K562 (cell line): ENCODE measurements at regions not wholly inside any gene's neighbourhood (a gene's known extent, or its start where the extent isn't known, plus 50 kb on each side); places are given as distances from the start of the nearest gene placed in this dataset.

Experiments
- ARID2 ChIP-seq: fragments of 450-650 bp; IDR thresholded peaks from 2 replicates; pipeline ENCODE4 v1.6.1; 2017; ENCODE audit warnings: antibody characterized with exemption, mild to moderate bottlenecking
- CC2D1A ChIP-seq: fragments of 450-650 bp; IDR thresholded peaks from 2 replicates; pipeline ENCODE4 v1.6.1; 2017; ENCODE audit warnings: mild to moderate bottlenecking
- CREBBP ChIP-seq: IDR thresholded peaks from one replicate; pipeline ENCODE4 v1.6.1; 2012; ENCODE audit warnings: low read depth, mild to moderate bottlenecking, control low read depth, inconsistent platforms, low read length
- DACH1 ChIP-seq: fragments of 450-650 bp; IDR thresholded peaks from 2 replicates; pipeline ENCODE4 v1.6.1; 2018; ENCODE audit not compliant: partially characterized antibody
- HDAC6 ChIP-seq: IDR thresholded peaks from 2 replicates; pipeline ENCODE4 v1.6.1; 2012; ENCODE audit warnings: low read depth, mild to moderate bottlenecking, control low read depth, inconsistent platforms, low read length, moderate library complexity
- ILK ChIP-seq: fragments of 450-650 bp; IDR thresholded peaks from 2 replicates; pipeline ENCODE4 v1.6.1; 2016; ENCODE audit warnings: missing genetic modification characterization, low read depth, mild to moderate bottlenecking, missing compliant biosample characterization, moderate library complexity, borderline replicate concordance
- SREBF1 ChIP-seq: fragments of 150-350 bp; IDR thresholded peaks from 2 replicates; pipeline ENCODE4 v1.6.1; 2014; ENCODE audit warnings: antibody characterized with exemption, low read depth, low read length, borderline replicate concordance
- ZFPM2 ChIP-seq: fragments of 250-450 bp; sonication (Bioruptor Pico); IDR thresholded peaks from 2 replicates; pipeline ENCODE4 v1.5.1; 2022; ENCODE audit warnings: mild to moderate bottlenecking
- ZNF76 ChIP-seq: fragments of 250-450 bp; sonication (Bioruptor Pico); IDR thresholded peaks from 2 replicates; pipeline ENCODE4 v1.4.0; 2020; ENCODE audit warnings: mild to moderate bottlenecking, moderate library complexity, borderline replicate concordance
- TF ChIP-seq, protein P1 (sequence below): fragments of 450-650 bp; IDR thresholded peaks from 2 replicates; pipeline ENCODE4 v1.6.1; 2016; ENCODE audit warnings: mild to moderate bottlenecking, moderate library complexity
- TF ChIP-seq, protein P2 (sequence below): IDR thresholded peaks from 3 replicates; pipeline ENCODE4 v1.6.1; 2011; ENCODE audit warnings: borderline replicate concordance, mild to moderate bottlenecking, moderate library complexity; ENCODE audit not compliant: insufficient read length; ENCODE audit errors: extremely low read depth

DNA sequence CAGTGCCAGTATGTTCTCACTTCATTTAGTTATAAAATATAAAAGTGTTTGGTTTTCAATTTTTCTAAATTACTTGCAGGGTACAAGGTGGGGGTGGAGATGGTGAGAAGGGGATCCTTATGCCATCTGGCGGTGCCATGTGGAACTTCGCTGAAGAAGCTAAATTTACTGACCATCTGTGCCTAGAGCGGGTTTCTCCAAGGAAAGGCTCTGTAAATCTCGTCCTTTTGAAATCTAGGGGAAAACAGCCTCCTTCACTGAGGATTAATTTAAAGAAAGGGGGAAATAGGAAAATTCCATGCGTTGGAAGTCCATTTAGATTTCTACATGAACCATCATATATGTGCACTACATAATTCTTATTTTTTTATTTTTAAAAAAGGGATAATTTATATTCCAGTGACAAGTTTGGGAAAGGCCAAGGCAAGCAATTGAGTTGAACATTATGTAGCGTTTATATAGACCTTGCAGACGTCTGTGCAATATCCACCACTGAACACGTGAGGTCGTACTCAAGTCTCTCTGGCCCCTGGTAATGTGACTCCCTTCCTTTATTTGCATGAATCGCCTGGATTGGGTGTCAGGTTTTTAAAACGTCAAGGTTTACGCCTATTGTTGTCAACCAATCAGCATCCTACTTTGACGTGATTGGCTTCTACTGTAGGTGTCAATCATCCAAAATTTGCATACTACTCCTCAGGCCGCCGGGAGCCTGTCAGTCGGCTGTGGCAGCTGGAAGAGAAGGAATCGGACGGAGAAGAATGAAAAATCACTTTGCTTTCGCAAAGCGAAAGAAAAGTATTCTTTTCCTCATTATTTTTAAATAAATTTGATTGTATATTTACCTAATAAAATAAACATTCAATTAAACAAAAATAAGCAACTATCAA lies 297.1 kb upstream of the NFE2L3 start (continued):
- TF ChIP-seq, protein P1, sequence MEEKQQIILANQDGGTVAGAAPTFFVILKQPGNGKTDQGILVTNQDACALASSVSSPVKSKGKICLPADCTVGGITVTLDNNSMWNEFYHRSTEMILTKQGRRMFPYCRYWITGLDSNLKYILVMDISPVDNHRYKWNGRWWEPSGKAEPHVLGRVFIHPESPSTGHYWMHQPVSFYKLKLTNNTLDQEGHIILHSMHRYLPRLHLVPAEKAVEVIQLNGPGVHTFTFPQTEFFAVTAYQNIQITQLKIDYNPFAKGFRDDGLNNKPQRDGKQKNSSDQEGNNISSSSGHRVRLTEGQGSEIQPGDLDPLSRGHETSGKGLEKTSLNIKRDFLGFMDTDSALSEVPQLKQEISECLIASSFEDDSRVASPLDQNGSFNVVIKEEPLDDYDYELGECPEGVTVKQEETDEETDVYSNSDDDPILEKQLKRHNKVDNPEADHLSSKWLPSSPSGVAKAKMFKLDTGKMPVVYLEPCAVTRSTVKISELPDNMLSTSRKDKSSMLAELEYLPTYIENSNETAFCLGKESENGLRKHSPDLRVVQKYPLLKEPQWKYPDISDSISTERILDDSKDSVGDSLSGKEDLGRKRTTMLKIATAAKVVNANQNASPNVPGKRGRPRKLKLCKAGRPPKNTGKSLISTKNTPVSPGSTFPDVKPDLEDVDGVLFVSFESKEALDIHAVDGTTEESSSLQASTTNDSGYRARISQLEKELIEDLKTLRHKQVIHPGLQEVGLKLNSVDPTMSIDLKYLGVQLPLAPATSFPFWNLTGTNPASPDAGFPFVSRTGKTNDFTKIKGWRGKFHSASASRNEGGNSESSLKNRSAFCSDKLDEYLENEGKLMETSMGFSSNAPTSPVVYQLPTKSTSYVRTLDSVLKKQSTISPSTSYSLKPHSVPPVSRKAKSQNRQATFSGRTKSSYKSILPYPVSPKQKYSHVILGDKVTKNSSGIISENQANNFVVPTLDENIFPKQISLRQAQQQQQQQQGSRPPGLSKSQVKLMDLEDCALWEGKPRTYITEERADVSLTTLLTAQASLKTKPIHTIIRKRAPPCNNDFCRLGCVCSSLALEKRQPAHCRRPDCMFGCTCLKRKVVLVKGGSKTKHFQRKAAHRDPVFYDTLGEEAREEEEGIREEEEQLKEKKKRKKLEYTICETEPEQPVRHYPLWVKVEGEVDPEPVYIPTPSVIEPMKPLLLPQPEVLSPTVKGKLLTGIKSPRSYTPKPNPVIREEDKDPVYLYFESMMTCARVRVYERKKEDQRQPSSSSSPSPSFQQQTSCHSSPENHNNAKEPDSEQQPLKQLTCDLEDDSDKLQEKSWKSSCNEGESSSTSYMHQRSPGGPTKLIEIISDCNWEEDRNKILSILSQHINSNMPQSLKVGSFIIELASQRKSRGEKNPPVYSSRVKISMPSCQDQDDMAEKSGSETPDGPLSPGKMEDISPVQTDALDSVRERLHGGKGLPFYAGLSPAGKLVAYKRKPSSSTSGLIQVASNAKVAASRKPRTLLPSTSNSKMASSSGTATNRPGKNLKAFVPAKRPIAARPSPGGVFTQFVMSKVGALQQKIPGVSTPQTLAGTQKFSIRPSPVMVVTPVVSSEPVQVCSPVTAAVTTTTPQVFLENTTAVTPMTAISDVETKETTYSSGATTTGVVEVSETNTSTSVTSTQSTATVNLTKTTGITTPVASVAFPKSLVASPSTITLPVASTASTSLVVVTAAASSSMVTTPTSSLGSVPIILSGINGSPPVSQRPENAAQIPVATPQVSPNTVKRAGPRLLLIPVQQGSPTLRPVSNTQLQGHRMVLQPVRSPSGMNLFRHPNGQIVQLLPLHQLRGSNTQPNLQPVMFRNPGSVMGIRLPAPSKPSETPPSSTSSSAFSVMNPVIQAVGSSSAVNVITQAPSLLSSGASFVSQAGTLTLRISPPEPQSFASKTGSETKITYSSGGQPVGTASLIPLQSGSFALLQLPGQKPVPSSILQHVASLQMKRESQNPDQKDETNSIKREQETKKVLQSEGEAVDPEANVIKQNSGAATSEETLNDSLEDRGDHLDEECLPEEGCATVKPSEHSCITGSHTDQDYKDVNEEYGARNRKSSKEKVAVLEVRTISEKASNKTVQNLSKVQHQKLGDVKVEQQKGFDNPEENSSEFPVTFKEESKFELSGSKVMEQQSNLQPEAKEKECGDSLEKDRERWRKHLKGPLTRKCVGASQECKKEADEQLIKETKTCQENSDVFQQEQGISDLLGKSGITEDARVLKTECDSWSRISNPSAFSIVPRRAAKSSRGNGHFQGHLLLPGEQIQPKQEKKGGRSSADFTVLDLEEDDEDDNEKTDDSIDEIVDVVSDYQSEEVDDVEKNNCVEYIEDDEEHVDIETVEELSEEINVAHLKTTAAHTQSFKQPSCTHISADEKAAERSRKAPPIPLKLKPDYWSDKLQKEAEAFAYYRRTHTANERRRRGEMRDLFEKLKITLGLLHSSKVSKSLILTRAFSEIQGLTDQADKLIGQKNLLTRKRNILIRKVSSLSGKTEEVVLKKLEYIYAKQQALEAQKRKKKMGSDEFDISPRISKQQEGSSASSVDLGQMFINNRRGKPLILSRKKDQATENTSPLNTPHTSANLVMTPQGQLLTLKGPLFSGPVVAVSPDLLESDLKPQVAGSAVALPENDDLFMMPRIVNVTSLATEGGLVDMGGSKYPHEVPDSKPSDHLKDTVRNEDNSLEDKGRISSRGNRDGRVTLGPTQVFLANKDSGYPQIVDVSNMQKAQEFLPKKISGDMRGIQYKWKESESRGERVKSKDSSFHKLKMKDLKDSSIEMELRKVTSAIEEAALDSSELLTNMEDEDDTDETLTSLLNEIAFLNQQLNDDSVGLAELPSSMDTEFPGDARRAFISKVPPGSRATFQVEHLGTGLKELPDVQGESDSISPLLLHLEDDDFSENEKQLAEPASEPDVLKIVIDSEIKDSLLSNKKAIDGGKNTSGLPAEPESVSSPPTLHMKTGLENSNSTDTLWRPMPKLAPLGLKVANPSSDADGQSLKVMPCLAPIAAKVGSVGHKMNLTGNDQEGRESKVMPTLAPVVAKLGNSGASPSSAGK: no peak; the same call in 1 of the 2 replicates
- TF ChIP-seq ZFPM2 (no peak), ILK (tag) (no peak), ARID2 (no peak), HDAC6 (no peak), SREBF1 (no peak), ZNF76 (CRISPR knock-in tag) (no peak), DACH1 (no peak), CREBBP (no peak), CC2D1A (no peak)
- TF ChIP-seq, protein P2, sequence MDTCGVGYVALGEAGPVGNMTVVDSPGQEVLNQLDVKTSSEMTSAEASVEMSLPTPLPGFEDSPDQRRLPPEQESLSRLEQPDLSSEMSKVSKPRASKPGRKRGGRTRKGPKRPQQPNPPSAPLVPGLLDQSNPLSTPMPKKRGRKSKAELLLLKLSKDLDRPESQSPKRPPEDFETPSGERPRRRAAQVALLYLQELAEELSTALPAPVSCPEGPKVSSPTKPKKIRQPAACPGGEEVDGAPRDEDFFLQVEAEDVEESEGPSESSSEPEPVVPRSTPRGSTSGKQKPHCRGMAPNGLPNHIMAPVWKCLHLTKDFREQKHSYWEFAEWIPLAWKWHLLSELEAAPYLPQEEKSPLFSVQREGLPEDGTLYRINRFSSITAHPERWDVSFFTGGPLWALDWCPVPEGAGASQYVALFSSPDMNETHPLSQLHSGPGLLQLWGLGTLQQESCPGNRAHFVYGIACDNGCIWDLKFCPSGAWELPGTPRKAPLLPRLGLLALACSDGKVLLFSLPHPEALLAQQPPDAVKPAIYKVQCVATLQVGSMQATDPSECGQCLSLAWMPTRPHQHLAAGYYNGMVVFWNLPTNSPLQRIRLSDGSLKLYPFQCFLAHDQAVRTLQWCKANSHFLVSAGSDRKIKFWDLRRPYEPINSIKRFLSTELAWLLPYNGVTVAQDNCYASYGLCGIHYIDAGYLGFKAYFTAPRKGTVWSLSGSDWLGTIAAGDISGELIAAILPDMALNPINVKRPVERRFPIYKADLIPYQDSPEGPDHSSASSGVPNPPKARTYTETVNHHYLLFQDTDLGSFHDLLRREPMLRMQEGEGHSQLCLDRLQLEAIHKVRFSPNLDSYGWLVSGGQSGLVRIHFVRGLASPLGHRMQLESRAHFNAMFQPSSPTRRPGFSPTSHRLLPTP: no peak
